Activated CD4-positive, alpha-beta memory T cell treated with anti-CD3 and anti-CD28 coated beads, Interleukin-2, amount 10 ng/mL, durations not matched to agents 7 days and 5 days (primary cell): ENCODE measurements at regions not wholly inside any gene's neighbourhood (a gene's known extent, or its start where the extent isn't known, plus 50 kb on each side); places are given as distances from the start of the nearest gene placed in this dataset.

Experiments
- CTCF ChIA-PET: fragments of 350-600 bp; sonication (Branson Sonifier 250); formaldehyde crosslinking; loops from one replicate; lab custom pipeline; 2021; ENCODE audit warnings: antibody characterized with exemption, inconsistent platforms; lab: Charles Lee
- POLR2A ChIA-PET: fragments of 350-600 bp; sonication (Branson Sonifier 250); formaldehyde crosslinking; loops from one replicate; lab custom pipeline; 2021; ENCODE audit warnings: antibody characterized with exemption; lab: Charles Lee
- DNase-seq: peaks from one replicate; pipeline ENCODE4 v3.0.0-alpha.2; 2020
- H3K27ac Mint-ChIP-seq: one replicate; pipeline ENCODE4 v1.8.0; 2021; ENCODE audit warnings: mild to moderate bottlenecking, mixed read lengths
- H3K27me3 Mint-ChIP-seq: one replicate; pipeline ENCODE4 v1.8.0; 2021; ENCODE audit warnings: mixed read lengths
- H3K36me3 Mint-ChIP-seq: one replicate; pipeline ENCODE4 v1.8.0; 2021; ENCODE audit warnings: low read depth, mixed read lengths
- H3K4me1 Mint-ChIP-seq: one replicate; pipeline ENCODE4 v1.8.0; 2021; ENCODE audit warnings: mixed read lengths
- H3K4me3 Mint-ChIP-seq: one replicate; pipeline ENCODE4 v1.8.0; 2021; ENCODE audit warnings: mild to moderate bottlenecking, mixed read lengths
- H3K9me3 Mint-ChIP-seq: one replicate; pipeline ENCODE4 v1.8.0; 2021; ENCODE audit warnings: mixed read lengths

DNA sequence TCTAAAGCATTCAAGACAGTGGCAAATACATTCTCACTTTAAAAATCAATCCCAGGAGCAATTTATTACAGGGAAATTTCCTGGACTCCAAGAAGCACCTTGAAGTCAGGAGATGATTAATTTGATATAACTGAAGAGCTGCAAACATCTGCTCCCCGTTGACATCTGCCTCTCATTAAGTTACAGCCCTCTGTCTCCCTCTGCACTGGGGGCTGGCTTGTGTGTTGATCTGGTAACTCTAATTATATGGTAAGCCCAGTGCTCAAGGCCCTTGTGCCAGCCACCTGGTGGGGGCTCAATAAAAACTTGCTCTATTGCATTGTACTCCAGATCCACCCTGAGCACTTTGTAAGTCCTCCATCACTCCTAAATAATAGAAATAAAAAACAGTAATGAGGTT lies 131.1 kb upstream of the ZNF462 start:
- H3K27me3 Mint-ChIP-seq: no peaks in the 10 kb centered on the region
- CTCF ChIA-PET: no interaction called here
- DNase-seq: no peak
- no peaks in the 10 kb centered on the region for H3K36me3 Mint-ChIP-seq
- no peaks in the 10 kb centered on the region for H3K4me1 Mint-ChIP-seq
- no peak overlapping the region for H3K27ac Mint-ChIP-seq
- peaks cover 14% of the 10 kb centered on the region for H3K9me3 Mint-ChIP-seq
- no peak overlapping the region for H3K4me3 Mint-ChIP-seq
- POLR2A ChIA-PET: no interaction called here

DNA sequence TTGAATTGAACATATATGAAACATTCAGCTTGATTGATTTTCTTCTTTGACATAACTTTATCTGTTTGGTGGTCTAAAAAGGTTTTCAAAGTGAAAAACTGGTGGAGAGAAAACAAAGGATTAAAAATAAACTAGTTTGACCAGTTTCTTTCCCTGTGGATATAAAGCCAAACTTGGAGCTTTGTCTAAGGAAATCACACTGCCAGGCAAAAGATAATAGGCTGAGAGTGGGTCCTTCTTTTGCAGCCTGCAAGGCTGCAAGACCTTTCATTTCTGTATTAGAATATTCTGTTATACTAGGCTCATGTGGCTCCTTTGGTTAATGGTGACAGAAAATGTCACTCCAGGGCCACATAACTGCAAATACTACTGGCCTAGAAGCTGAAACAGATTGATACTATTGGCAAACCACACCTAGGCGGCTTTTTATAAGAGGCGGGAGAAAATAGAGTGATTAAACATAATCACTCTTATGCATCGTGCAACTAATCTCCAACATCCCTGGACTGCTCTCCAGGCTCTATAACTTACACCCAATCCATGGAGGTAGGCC lies 129.1 kb upstream of the ZNF462 start:
- ChIA-PET POLR2A (no interaction called here), CTCF (no interaction called here)
- H3K27me3 Mint-ChIP-seq: no peaks in the 10 kb centered on the region
- no peak overlapping the region for H3K27ac Mint-ChIP-seq
- H3K4me3 Mint-ChIP-seq: no peak overlapping the region
- DNase-seq: no peak
- H3K4me1 Mint-ChIP-seq: no peaks in the 10 kb centered on the region
- no peaks in the 10 kb centered on the region for H3K36me3 Mint-ChIP-seq
- H3K9me3 Mint-ChIP-seq: peaks cover 14% of the 10 kb centered on the region

DNA sequence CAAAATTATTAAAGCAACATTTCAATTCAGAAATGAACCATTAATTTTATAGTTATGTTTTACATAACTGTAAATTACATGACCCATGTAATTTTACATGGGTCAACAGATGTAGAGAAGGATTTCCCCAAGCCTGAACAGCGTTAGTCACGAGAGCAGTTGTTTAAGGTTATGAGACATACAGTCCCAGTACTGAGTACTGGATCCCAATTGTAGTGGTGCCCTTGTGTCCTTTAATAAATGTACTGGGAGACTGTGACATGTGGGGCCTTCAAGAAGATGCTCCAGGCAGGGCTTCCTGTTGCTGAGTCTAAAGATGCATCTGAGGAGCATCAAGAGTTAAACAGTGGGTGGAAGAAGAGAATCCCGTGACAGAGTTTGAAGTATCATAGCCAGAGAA lies 125.5 kb upstream of the ZNF462 start:
- no peak overlapping the region for H3K4me3 Mint-ChIP-seq
- H3K36me3 Mint-ChIP-seq: no peaks in the 10 kb centered on the region
- no peaks in the 10 kb centered on the region for H3K27me3 Mint-ChIP-seq
- ChIA-PET POLR2A (no interaction called here), CTCF (no interaction called here)
- no peaks in the 10 kb centered on the region for H3K4me1 Mint-ChIP-seq
- no peak for DNase-seq
- H3K9me3 Mint-ChIP-seq: peaks cover 8% of the 10 kb centered on the region
- no peak overlapping the region for H3K27ac Mint-ChIP-seq

DNA sequence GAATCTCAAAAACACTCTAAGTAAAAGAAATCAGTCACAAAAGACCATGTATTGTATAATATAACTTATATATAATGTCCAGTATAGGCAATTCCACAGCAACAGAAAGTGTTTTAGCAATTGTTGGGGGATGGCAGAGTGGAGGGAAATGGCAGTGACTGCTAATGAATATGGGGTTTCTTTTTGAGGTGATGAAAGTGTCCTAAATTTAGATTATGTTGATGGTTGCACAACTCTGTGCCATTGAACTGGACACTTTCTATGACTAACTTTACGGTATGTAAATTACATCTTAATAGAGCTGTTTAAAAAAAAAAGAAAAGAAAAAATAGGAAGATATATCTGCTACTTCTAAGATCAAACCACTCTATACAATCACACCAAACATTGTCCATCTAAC lies 124.9 kb upstream of the ZNF462 start:
- H3K4me3 Mint-ChIP-seq: no peak overlapping the region
- H3K27ac Mint-ChIP-seq: no peak overlapping the region
- no peak for DNase-seq
- ChIA-PET CTCF (no interaction called here), POLR2A (no interaction called here)
- no peaks in the 10 kb centered on the region for H3K27me3 Mint-ChIP-seq
- no peaks in the 10 kb centered on the region for H3K4me1 Mint-ChIP-seq
- H3K36me3 Mint-ChIP-seq: no peaks in the 10 kb centered on the region
- peaks cover 7% of the 10 kb centered on the region for H3K9me3 Mint-ChIP-seq

DNA sequence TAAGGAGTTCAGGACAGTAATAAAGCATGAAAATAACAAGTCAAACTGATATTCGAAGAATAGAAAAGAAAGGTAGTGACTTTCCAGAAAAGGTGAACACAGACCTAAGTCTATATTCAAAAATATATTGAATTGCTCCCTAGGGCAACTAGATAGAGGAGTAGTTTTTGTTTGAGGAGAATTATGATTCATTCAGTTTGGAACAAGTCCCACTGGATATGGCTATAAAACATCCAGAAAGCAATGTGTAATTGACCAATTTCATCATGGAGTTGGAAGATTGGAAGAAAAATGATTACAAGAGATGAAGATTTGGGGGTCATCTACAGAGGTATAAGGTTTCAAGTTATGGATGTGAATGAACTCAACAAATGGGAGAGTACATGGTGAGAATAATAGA lies 117.5 kb upstream of the ZNF462 start:
- no peak for DNase-seq
- Mint-ChIP-seq H3K36me3 (no peaks in the 10 kb centered on the region), H3K4me1 (no peaks in the 10 kb centered on the region), H3K9me3 (peaks cover 1% of the 10 kb centered on the region), H3K4me3 (no peak overlapping the region), H3K27me3 (no peaks in the 10 kb centered on the region), H3K27ac (no peak overlapping the region)
- POLR2A ChIA-PET: no interaction called here
- CTCF ChIA-PET: no interaction called here

DNA sequence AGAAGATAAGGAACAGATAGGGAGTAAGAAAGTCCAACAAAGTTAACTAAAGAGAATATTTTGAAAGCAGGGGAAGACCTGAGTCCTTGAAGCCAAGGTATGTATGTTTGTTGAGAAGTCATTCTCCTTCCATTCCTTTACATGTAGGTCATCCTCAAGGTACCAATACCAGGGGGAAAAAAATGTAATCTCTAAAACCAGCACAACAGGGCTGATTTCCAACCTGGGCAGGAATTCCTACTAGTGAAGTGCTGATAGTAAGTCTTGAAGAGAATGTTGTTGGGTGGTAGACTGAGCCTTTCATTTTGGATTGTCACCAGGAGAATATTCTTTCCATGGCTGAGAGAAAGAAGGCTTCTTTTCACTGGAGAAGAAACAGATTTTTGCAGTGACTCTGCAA lies 117.1 kb upstream of the ZNF462 start:
- H3K4me3 Mint-ChIP-seq: no peak overlapping the region
- no peaks in the 10 kb centered on the region for H3K9me3 Mint-ChIP-seq
- H3K27me3 Mint-ChIP-seq: no peaks in the 10 kb centered on the region
- H3K4me1 Mint-ChIP-seq: no peaks in the 10 kb centered on the region
- CTCF ChIA-PET: no interaction called here
- POLR2A ChIA-PET: no interaction called here
- H3K27ac Mint-ChIP-seq: no peak overlapping the region
- H3K36me3 Mint-ChIP-seq: no peaks in the 10 kb centered on the region
- no peak for DNase-seq

DNA sequence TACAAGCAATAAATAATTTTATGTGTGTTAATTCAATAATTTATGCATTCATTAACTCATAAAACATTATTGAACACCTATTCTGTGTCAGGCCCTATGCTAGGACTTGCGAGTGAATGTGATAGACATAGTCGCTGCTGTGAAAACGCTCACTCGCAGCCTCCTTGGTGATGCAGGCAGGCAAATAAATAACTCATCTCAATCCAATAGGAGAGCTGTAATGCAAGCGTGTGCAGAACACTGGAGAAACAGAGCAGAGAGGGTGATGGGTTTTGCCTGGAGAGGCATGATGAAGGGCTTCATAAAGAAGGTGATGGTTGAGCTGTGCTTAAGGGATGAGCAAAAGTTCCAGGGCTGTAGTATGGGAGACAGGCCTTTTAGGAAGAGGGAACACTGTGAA lies 111.3 kb upstream of the ZNF462 start:
- Mint-ChIP-seq H3K27ac (no peak overlapping the region), H3K36me3 (no peaks in the 10 kb centered on the region), H3K4me1 (no peaks in the 10 kb centered on the region), H3K27me3 (no peaks in the 10 kb centered on the region), H3K9me3 (peaks cover 2% of the 10 kb centered on the region), H3K4me3 (no peak overlapping the region)
- no peak for DNase-seq
- ChIA-PET CTCF (no interaction called here), POLR2A (no interaction called here)

DNA sequence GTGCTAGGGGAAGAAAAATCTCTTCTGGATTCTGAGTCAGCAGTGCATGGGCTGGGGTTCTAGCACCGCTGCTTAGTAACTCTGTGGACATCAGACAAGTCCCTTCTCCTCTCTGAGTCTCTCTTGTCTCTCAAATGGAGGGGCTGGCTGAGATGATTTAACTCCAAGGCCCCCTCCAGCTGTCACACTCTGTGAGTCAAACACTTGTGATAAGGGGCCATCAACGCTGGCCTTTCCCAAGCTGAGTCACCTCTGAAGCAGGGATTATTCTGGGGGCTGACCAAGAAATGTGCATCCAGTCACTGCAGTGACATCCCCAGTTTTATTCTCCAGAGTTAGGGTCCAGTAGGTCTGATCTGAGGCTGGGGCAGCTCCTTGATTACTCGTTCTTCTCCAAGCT lies 110.4 kb upstream of the ZNF462 start:
- CTCF ChIA-PET: no interaction called here
- H3K4me3 Mint-ChIP-seq: no peak overlapping the region
- H3K27ac Mint-ChIP-seq: no peak overlapping the region
- no peaks in the 10 kb centered on the region for H3K27me3 Mint-ChIP-seq
- H3K36me3 Mint-ChIP-seq: no peaks in the 10 kb centered on the region
- DNase-seq: no peak
- H3K4me1 Mint-ChIP-seq: no peaks in the 10 kb centered on the region
- peaks cover 2% of the 10 kb centered on the region for H3K9me3 Mint-ChIP-seq
- POLR2A ChIA-PET: no interaction called here

DNA sequence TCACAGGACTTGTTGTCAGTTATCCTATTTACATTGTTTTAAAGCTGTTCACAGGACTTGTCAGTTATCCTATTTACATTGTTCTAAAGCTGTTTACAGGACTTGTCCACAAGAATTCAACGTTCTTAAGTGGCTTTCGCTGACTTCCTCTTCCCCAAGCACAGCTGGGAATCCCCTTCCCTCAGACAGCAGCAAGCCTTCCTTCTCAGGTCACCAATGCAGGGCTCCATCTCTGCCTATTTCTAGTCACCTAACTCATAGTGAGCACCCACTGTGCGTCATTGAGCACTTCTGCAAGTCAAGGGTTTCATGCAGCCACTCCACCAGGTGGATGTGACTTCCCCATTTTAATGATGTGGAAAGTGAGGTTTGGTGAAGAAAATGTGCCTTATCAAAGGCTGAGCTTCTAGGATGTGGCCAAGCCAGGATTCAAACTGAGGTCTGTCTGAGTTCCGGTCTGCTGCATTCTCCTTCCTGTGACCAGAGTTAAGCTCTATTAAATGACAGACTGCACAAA lies 109.8 kb upstream of the ZNF462 start:
- CTCF ChIA-PET: no interaction called here
- peaks cover 2% of the 10 kb centered on the region for H3K9me3 Mint-ChIP-seq
- no peaks in the 10 kb centered on the region for H3K27me3 Mint-ChIP-seq
- H3K36me3 Mint-ChIP-seq: no peaks in the 10 kb centered on the region
- H3K27ac Mint-ChIP-seq: no peak overlapping the region
- no peaks in the 10 kb centered on the region for H3K4me1 Mint-ChIP-seq
- H3K4me3 Mint-ChIP-seq: no peak overlapping the region
- DNase-seq: no peak
- POLR2A ChIA-PET: no interaction called here

DNA sequence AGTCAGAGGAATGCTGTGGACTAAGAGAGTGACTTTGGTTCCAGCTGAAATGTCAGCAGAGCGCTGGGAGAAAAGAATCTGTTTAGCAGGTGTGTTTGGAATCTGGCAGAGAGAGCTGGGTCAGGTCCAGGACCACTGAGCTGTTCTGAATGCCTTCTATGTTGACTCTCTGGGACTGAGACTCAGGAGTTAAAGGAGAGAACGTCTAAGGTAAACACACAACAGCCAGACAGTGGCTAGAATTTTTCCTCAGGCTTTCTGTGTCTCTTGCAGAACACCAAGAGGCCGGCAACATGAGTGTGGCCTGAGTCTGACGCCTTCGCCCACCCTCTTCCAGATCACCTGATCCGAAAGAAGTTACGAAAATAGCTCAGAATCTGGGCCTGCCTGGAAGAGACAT lies 107.2 kb upstream of the ZNF462 start:
- no peak overlapping the region for H3K27ac Mint-ChIP-seq
- no peaks in the 10 kb centered on the region for H3K36me3 Mint-ChIP-seq
- peaks cover 2% of the 10 kb centered on the region for H3K9me3 Mint-ChIP-seq
- ChIA-PET CTCF (no interaction called here), POLR2A (no interaction called here)
- no peak overlapping the region for H3K4me3 Mint-ChIP-seq
- no peaks in the 10 kb centered on the region for H3K27me3 Mint-ChIP-seq
- H3K4me1 Mint-ChIP-seq: no peaks in the 10 kb centered on the region
- DNase-seq: no peak

DNA sequence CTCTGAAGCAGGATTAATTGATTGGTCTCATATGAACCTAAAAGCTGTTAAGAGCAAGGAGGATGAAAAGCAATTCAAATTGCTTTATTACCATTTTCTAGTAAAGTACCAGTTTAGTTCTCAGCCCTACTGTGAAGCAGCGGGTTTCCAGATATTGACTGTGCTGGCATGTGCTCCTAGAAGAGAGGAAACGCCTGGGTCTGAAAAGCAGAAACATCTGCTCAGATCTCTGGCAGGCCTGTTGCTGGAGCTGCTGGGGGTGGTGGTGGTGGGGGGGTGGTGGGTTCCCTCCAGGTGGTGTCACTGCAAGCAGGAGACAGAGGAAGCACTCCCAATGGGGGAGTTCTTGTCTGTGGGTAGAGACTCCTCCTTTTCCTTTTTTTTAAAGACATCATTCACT lies 105.5 kb upstream of the ZNF462 start:
- Mint-ChIP-seq H3K4me1 (no peaks in the 10 kb centered on the region), H3K4me3 (no peak overlapping the region), H3K9me3 (peaks cover 6% of the 10 kb centered on the region), H3K27ac (no peak overlapping the region), H3K36me3 (no peaks in the 10 kb centered on the region), H3K27me3 (no peaks in the 10 kb centered on the region)
- POLR2A ChIA-PET: no interaction called here
- CTCF ChIA-PET: no interaction called here
- DNase-seq: no peak

DNA sequence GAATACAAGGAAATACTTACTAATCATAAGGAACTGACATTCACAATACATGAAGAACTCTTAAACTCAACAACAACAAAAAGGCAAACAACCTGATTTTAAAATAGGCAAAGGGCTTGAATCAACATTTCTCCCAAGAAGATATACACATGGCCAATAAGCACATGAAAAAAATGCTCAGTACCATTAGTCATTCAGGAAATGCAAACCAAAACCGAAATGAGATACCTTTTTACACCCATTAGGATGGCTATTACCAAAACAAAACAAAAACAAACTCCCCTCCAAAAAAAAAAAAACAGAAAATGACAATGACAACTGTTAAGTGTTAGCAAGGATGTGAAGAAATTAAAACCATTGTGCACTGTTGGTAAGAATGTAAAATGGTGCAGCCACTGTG lies 104.1 kb upstream of the ZNF462 start:
- H3K27me3 Mint-ChIP-seq: no peaks in the 10 kb centered on the region
- peaks cover 15% of the 10 kb centered on the region for H3K9me3 Mint-ChIP-seq
- no peak for DNase-seq
- ChIA-PET CTCF (no interaction called here), POLR2A (no interaction called here)
- H3K4me1 Mint-ChIP-seq: no peaks in the 10 kb centered on the region
- H3K4me3 Mint-ChIP-seq: no peak overlapping the region
- H3K27ac Mint-ChIP-seq: no peak overlapping the region
- no peaks in the 10 kb centered on the region for H3K36me3 Mint-ChIP-seq

DNA sequence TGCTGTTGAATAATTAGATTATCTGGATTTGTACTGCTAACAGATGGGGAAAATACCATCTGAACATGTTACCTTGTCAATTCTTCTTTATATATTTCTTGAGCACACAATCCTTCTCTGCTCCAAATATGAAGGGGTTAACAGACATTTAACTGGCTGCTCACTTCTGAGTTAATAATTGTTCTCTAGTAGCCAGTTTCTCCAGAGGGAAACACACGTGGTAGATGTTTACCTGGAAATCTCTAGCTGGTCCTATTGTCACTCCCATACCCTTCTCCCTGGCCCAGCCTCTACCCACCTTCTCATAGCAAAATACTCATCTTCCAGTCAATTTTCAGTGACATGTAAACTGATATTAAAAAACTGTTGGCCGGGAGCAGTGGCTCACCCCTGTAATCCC lies 101.5 kb upstream of the ZNF462 start:
- no peaks in the 10 kb centered on the region for H3K36me3 Mint-ChIP-seq
- H3K27me3 Mint-ChIP-seq: no peaks in the 10 kb centered on the region
- CTCF ChIA-PET: no interaction called here
- no peak overlapping the region for H3K4me3 Mint-ChIP-seq
- no peaks in the 10 kb centered on the region for H3K4me1 Mint-ChIP-seq
- POLR2A ChIA-PET: no interaction called here
- DNase-seq: no peak
- H3K9me3 Mint-ChIP-seq: peaks cover 12% of the 10 kb centered on the region
- no peak overlapping the region for H3K27ac Mint-ChIP-seq

DNA sequence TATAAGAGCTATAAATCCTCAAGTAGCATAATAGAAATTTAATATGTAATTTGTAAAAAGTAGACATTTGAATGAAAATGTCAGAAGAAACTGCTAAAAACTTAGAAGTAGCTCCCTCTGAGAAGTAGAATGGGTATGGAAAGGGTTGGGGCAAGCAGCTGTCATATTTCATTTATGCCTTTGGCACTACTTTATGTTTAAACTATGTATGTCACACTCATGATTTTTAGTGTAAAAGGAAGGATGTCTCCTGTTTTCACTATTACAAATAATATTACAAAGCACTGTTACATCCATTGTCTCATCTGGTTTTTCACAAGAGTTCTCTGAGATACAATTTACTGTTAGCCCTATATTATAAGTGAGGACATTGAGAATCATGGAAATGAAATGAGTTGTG lies 96.3 kb upstream of the ZNF462 start:
- H3K27ac Mint-ChIP-seq: no peak overlapping the region

More for the DNA sequence above, 96.3 kb upstream of the ZNF462 start:
- H3K27me3 Mint-ChIP-seq: no peaks in the 10 kb centered on the region
- H3K9me3 Mint-ChIP-seq: peaks cover 12% of the 10 kb centered on the region
- POLR2A ChIA-PET: no interaction called here
- no peaks in the 10 kb centered on the region for H3K36me3 Mint-ChIP-seq
- DNase-seq: no peak
- no peak overlapping the region for H3K4me3 Mint-ChIP-seq
- CTCF ChIA-PET: no interaction called here
- H3K4me1 Mint-ChIP-seq: no peaks in the 10 kb centered on the region
